Muscle of arm (tissue), 1 donor: ENCODE measurements at regions not wholly inside any gene's neighbourhood (a gene's known extent, or its start where the extent isn't known, plus 50 kb on each side); places are given as distances from the start of the nearest gene placed in this dataset.

Source experiments
- DNase-seq: peaks from one replicate; pipeline ENCODE4 v3.0.0-alpha.2; 2013

DNA sequence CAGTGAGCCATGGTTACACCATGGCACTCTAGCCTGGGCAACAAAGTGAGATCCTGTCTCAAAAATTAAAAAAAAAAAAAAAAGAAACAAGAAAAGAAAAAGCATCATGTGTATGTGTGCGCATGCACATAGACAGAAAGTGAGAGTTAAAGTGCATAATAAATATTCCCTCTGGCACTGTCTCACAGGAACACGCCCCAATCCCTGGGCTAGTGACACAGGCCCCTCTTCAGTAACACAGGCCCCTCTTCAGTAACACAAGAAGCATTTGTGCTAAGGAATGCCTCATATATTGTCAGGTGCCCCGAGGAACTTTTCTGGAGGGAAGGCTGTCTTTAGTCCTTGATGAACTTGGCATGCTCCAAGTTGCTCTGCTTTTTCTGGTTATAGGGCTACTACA lies 57.5 kb downstream of the RPL27A start:
- DNase-seq: no peak

DNA sequence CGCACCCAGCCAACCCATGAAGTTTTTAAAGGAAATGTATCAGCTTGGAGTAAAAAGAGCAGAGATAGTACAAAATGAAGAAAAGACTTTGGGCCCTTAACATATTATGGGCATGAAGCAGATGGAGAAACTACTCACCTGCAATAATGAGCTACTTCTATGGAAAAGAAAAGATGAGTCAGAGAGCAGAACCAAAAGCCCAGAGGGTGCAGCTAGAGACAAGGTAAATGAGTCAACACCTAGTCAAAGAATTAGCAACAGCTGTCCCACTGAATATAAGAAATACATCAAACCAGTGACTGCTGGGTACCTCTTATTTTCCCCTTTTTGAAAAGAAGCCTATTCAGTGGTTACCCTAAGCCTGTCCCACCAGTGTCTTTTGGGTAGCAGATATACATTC lies 61.8 kb downstream of the RPL27A start:
- DNase-seq: no peak

DNA sequence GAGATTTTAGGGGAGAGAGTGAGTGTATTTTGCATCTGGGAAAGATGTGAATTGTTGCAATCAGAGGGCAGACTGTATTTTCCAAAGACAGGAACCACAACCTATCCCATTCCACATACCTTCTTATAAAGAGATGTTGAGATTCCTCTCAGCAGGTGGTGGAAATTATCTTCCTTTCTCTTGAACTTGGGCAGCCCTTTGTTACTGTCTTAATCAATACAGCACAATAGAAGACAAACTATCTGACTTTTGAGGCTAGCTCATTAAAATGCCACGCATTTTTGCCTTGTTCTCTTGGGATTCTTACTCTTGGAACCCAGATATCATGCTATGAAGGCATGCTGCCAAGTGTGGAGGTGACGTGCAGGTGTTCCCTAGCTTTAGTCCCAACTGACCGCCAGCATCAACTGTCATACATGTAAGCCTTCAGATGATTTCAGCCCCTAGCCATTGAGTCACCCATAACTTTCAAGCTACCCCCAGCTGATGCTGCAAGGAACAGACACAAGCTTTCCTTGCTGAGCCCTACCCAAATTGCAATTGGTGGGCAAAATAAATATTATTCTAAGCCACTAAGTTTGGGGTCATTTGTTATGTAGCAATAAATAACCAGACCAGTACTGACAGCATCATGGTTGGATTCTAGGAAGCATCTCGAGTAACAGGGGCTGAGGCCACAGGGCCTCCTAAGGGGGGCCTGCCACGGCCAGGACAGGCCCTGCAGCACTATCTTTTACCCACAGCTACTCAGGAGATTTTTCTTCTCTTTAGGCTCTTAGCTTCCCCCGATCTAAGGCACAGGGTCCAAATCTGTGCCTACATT lies 63.0 kb downstream of the RPL27A start:
- no peak for DNase-seq

DNA sequence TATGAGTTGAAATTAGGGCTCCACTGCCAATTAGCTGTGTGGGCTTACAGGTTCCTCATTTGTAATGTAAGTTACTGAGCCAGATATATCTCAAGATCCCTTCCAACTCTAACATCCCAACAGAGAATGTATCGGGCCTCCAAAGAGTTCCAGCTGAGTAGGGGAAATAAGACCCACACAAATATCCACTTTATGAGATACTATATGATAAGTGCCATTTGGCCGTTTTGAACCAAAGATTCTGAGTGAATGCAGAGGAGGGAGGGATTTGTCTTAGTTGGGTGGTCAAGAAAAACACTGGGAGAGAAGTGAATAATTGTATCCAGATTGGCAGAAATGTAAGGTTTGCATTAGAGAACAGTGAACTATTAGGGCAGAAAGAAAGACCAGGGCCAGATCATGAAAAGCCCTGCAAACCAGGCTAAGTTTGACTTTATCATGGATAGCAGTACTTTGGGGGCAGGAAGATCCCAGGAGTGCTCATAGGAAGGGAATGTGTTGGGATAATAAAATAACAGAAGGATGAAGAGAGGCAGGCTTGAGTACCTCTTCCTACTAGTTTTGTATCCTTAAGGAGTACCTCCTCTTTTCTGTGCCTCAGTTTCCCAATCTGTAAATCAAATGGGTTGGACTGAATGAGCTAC lies 63.9 kb downstream of the RPL27A start:
- DNase-seq: no peak

DNA sequence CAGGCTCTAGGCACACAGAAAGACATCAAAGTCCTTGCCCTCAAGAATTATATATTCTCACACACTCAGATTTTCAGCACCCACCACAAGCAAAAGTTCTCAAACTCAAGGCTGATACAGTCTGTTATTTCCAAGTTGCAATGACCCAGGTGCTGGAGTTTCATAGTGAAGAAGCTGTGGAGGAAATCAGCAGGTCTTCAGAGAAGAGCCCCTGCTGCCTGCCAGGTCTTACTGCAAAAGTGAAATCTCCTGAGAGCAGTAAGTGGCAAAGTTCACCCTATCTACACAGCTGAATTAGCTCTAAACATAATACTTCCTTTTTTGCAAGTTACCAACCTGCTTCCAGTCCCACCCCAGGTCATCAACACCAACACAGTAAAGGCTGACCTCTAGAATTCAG lies 64.6 kb downstream of the RPL27A start:
- DNase-seq: no peak

DNA sequence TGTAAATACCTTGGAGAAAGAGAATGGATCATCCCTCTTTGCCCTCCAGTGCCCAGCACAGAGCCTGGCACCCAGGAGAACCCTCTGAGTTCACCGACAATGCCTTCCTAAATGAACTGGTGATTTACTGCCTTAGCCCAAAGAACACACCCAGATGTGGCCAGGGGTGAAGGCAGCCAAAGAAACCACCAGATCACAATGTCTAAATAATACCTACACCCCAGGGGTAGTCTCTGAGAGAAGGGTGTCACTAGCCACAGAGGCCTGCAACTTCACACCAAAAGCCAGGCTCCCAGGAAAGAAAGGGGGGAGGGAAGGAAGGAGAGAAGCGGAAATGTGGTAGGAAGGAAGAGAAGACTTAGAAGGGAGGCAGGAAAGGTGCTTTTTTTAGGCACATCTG lies 65.7 kb downstream of the RPL27A start:
- DNase-seq: no peak

DNA sequence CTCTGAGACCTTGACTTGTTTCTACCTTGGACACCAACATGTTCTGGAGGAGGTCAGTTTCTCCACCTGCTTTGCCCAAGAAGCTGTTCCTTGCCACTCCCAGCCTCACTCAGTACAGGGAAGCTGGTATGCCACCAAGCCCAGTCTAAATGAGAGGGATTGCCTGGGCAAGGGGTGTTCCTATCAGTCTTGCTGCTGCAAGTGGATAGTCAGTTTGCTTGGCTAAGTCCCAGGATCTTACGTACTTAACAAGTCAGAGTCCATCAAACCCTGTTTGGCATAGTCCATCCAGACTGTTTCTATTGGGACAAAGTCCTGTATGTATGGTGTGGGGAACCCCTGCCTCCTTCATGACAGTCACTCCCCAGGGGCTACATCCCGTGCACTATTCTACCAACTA lies 66.6 kb downstream of the RPL27A start:
- no peak for DNase-seq

DNA sequence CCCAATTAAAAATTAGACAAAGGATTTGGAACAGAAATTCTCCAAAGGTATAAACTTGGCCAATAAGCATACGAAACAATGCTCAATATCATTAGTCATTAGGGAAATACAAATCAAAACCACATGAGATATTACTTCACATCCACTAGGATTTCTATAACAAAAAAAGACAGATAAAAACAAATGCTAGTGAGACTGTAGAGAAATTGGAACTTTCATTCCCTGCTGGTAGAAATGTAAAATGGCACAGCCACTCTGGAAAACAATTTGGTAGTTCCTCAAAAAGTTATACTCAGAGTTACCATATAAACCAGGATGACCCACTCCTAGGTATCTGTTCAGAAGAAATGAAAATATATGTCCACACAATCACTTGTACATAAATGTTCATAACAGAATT lies 71.6 kb downstream of the RPL27A start:
- DNase-seq: no peak

DNA sequence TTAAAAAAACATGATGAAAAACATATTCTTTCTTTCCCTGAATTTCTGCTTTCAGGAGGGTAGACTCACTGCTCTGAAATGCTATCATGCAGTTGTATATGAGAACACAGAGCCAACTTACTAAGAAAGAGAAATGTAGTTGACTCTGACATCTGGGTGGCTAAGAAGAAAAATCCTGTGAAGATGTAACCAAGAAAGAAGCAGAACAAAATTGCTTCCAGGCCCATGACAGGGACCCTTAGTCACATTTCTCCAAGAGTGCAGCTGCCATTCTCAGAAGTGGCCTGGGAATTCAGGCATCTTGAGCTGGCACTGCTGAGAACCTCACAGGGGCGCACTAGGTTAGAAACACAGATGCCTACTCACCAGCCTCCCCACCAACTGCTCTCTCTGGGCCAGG lies 73.6 kb downstream of the RPL27A start:
- no peak for DNase-seq

DNA sequence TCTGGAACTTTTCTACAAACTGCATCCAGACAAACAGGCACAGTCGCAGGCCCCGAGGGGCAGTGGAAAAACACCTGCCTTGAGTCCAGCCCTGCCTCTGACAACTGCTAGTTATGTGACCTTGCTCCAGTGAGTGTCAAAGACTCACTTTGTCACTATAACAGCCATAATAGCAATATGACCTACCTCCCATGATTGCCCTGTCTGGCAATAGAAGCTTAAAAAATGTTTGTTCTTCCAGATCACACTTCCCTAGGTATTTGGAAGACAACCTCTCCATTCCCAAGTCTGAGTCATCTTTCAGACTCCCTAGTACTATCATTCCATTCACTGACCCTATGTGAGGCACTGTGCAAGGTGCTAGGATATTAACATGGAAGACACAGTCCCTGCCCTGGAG lies 74.5 kb downstream of the RPL27A start:
- DNase-seq: no peak

DNA sequence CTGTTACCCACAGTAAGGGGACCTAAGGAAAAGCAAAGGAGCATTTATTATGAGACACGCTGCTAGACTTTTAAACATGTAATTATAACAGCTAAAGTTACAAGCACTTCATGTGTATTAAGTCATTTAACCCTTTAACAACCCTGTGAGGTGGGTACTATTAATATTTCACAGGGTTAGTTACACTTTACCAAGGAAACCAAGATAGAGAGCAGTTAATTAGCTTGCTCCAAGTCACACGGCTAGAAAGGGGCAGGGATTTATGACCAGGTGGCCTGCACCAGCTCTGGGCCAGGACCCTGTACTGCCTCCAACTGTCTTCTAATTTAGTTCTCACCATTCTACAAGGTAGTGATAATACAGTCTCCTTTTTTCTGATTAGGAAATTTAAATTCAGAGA lies 74.9 kb downstream of the RPL27A start:
- no peak for DNase-seq

DNA sequence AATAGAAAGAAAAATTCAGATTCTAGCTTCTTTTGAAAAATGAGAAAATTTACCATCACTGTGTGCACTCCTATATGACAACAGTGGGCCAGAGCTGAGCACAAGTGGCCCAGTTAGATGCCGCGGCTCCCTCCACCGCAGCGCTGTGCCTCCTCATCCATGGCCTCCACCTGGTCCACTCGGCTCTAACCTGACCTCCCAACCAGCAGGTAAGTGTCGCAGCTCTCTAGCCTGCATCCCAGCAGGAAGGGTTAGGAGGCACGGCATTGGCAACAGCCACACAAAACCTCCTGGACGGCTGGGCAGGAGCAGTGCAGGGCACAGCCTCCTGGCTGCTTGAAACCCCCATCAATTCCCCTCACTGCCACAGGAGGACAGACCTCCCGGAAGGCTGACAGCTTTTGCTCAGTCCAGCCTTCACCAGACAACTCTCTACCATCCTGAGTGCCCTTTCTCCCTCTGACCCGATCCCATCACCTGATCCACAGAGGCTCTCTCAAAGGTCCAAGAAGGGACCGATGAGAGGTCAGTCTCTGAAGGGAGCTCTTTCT lies 76.1 kb downstream of the RPL27A start:
- no peak for DNase-seq

DNA sequence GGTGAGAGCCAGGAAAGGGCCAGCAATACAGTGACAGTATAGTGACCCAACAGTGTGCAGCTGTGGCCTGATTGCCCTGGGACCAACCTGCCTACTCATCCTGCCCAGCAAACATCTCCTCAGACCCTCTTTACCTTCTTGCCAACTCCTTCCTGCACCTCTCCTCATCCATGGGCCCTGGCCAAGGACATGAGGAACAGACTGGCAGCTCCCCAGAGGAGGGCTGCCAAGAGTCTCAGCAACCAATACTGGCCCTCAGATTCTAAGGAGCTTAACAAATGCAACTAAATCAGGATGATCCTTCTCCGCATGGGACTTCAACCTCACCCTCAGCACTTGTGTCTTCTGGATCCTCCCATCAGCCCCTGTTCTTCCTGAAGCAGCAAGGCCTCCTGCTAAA lies 77.0 kb downstream of the RPL27A start:
- DNase-seq: no peak

DNA sequence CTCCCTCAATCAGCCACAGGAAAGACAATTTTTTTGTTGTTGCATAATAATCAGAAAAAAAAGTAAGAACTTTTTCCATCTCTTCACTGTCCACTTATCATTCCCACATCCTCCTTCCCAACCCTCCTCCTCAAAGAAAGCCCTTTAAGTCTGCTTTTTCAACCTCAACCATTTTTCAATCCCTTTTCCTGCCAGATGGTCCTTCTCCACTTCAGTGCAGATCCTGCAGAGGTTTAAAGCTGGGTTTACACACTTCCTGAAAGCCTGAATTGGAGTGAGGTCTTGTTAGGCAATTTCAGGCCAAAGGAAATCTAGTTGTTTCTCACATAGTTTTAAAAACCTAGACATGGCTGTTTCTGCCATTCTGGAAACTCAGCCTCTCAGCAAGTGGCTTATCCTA lies 78.3 kb downstream of the RPL27A start:
- no peak for DNase-seq

DNA sequence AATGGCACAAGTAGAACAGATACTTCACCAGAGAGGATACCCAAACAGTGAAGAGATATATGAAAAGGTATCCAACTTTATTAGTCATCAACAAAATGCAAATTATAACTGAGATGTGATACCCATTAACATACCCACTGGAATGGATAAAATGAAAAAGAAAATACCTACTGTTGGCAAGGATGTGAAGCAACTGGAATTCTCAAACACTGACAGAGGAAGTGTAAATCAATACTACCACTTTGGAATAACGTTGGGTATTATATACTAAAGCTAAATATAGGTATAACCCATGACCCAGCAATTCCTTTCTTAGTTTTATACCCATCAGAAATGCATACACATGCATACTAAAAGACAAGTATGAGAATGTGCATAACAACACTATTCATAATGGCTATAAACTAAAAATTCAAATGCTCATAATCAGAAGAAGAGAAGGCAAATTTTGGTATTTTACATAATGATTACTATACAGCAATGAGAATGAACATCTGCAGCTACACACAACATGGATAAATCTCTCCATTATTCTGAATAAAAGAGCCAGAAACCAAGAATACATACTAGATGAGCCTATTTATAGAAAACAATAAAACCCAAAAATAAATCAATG lies 80.6 kb downstream of the RPL27A start:
- no peak for DNase-seq

DNA sequence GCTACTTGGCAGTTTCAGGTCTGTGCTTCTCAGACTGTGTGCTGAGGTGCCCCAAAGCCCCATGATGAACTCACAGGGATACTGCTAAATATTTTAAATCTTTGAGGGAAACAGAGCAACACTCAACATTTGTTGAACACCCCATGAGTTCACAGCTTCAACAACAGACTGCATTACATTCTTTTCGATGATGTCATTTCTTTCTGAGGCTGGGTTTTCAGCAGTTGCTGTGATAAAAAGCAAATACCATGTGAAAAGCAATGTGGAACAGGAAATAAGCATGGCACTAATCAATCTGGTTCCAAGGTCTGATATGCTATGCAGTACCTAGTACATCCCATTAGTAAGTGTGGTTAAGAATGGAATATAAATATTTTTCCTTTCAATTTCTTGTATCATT lies 82.7 kb downstream of the RPL27A start:
- no peak for DNase-seq

DNA sequence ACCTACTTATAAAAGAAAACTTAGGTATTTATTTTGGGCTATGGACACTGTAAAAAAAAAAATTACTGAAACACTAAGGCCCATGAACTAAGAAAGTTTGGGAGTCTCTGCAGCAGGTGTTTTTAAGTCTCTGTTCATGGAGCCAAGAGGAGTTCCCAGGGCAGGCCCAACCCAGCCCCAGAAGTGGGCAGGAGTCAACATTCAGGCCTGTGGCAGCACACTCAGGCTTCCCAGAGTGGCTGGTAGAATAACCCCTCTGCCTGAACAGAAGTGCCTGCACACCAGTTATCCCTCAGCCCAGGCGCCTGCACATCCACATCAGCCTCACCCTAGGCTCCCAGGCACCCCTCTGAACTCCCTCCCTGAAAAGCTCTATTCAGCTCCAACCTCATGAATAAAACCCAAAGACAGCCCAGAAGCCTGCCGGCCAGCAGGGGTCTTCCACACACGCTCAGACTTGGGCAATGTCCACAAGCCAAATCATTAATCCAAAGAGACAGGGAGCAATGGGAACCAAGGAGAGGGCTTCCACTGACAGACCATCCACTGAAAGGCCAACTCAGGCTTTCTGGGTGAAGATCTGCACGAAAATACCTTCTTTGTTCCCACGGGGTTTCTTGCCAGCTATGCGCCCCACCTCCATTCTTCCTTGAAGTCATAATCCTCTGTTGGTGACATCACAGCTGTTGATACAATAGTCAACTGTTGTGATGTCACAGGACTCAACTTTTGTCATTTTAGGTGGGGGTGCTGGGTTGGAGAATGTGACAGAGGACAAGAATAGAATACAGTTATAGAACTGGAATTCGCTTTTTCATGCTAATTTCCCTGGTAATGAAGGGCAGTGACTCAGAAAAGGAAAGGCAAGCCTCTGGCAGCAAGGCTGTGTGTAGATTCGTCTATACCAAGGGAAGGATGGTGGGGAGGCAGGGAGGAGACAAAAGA lies 83.7 kb downstream of the RPL27A start:
- DNase-seq: no peak

DNA sequence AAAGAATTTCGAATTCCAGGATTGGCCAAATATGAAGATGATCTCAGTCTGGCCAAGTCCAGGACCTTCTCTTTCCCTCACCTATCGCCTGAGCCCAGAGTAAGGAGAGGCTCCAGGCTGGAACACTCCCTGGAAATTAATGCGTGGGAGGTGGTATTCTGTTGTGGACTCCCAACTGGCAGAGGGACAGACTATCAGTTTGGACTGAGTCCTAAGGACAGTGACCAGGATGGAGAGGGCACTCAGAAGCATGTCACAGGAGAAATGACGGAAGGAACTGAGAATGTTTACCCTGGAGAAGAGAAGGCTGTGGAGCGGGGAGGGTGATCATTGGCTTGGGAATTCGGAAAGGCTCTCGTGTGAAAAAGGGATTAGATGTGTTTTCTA lies 84.4 kb downstream of the RPL27A start:
- no peak for DNase-seq

DNA sequence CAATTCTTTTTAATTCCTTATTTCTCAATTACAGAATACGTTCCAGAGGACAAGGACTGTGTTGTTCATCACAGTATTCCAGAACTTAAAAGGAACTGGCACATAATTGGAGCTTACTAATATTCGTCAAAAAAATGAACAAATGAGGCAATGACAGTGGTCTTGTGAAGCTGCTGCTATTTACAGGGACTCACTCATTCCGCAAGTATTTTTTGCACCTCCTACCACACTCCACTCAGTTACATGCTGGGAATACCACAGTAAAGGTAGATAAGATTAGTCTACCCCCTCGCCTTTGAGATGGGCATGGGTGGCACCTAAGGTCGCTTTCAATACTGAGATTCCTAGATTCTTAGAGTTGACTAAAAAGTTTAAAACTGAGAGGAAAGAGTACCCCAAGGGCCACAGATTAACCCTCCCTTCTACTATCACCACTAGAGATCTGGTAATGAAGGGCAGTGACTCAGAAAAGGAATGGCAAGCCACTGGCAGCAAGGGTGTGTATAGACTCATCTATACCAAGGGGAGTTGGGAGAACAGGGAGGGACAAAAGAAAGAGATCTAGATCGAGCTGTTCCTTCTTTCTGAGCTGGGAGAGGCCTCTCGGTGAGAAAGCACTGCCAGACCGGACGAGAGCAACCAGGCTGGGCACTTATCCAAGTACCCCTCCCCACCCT lies 85.0 kb downstream of the RPL27A start:
- DNase-seq: no peak

DNA sequence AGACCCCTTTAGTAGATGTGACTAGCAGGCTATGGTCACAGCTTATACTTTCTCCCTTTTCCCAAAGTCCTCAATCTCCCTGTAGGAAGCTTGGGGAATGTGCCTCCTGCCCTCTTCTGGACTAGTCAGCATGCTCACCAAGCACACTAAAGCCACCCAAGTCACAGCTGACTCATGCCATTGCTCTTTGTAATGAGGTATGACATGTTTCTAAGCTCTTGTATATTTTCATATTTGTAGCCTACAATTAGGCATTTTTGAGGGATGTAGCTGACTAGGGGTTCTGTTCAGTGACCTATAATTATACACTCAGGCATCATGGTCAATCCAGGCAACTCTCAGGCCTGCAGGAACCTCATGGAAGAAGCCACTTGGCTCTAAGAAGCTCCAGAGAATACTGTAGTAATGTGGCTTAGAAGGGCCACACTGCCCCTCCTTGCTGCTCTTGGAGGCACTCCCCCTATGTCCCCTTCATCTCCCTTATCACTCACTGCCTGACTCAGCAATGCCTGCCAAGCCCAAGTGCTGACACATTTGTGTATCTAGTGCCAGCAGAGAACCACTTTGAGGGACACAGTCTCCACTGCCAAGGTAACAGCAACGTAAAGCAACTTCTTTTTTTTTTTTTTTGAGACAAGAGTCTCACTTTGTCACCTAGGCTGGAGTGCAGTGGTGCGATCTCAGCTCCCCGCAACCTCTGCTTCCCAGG lies 86.2 kb downstream of the RPL27A start:
- no peak for DNase-seq
